ENCODE measurements at regions not wholly inside any gene's neighbourhood (a gene's known extent, or its start where the extent isn't known, plus 50 kb on each side); places are given as distances from the start of the nearest gene placed in this dataset.

GRCh38 chr4:178554352-178554751 is 1112.1 kb upstream of the AGA start:
- DNase-seq (ENCODE audit: low spot score) = no peak

- no peak for DNase-seq (ENCODE audit: low spot score)
These were observed 1114.6 kb upstream of the AGA start for GRCh38 chr4:178556796-178557195.

- no peak for DNase-seq (ENCODE audit: low spot score)
These were observed 1135.7 kb upstream of the AGA start for GRCh38 chr4:178577933-178578332.

GRCh38 chr4:178595500-178596138 is 1153.4 kb upstream of the AGA start:
- no peak for DNase-seq (ENCODE audit: low spot score)

GRCh38 chr4:178598672-178599071 is 1156.4 kb upstream of the AGA start:
- DNase-seq (ENCODE audit: low spot score) = no peak

- DNase-seq (ENCODE audit: low spot score) = no peak
These were observed 1157.3 kb upstream of the AGA start for GRCh38 chr4:178599521-178599920.

- DNase-seq (ENCODE audit: low spot score) = no peak
These were observed 1160.6 kb upstream of the AGA start for GRCh38 chr4:178602833-178603232.

GRCh38 chr4:178611062-178611461 is 1168.8 kb upstream of the AGA start:
- DNase-seq (ENCODE audit: low spot score) = no peak

GRCh38 chr4:178612733-178613132 is 1170.5 kb upstream of the AGA start:
- DNase-seq (ENCODE audit: low spot score) = no peak

GRCh38 chr4:178632415-178632814 is 1190.2 kb upstream of the AGA start:
- DNase-seq (ENCODE audit: low spot score) = no peak

- DNase-seq (ENCODE audit: low spot score) = no peak
These were observed 1191.0 kb upstream of the AGA start for GRCh38 chr4:178633263-178633662.

- no peak for DNase-seq (ENCODE audit: low spot score)
These were observed 1222.4 kb upstream of the AGA start for GRCh38 chr4:178664621-178665020.

GRCh38 chr4:178665916-178666315 is 1223.7 kb upstream of the AGA start:
- DNase-seq (ENCODE audit: low spot score) = no peak

GRCh38 chr4:178671766-178672165 is 1229.5 kb upstream of the AGA start:
- DNase-seq (ENCODE audit: low spot score) = no peak

GRCh38 chr4:178672512-178672911 is 1230.3 kb upstream of the AGA start:
- no peak for DNase-seq (ENCODE audit: low spot score)

- no peak for DNase-seq (ENCODE audit: low spot score)
These were observed 1239.6 kb upstream of the AGA start for GRCh38 chr4:178681871-178682270.

- no peak for DNase-seq (ENCODE audit: low spot score)
These were observed 1247.7 kb upstream of the AGA start for GRCh38 chr4:178689926-178690325.

- DNase-seq (ENCODE audit: low spot score) = no peak
These were observed 1251.6 kb upstream of the AGA start for GRCh38 chr4:178693816-178694215.

GRCh38 chr4:178696515-178696914 is 1254.3 kb upstream of the AGA start:
- no peak for DNase-seq (ENCODE audit: low spot score)

GRCh38 chr4:178712486-178712885 is 1270.2 kb upstream of the AGA start:
- DNase-seq (ENCODE audit: low spot score) = no peak

- no peak for DNase-seq (ENCODE audit: low spot score)
These were observed 1295.8 kb upstream of the AGA start for GRCh38 chr4:178738026-178738425.

GRCh38 chr4:178745203-178745602 is 1303.0 kb upstream of the AGA start:
- no peak for DNase-seq (ENCODE audit: low spot score)

- DNase-seq (ENCODE audit: low spot score) = peak; percentile 74
These were observed 1310.8 kb upstream of the AGA start for GRCh38 chr4:178752954-178753525.

GRCh38 chr4:178778496-178778895 is 1336.3 kb upstream of the AGA start:
- no peak for DNase-seq (ENCODE audit: low spot score)

Measured in umbilical cord (tissue), 1 donor.